ENCODE measurements at regions not wholly inside any gene's neighbourhood (a gene's known extent, or its start where the extent isn't known, plus 50 kb on each side); places are given as distances from the start of the nearest gene placed in this dataset.
"Not testable (repeated sequence)": the region's sequence is repeated elsewhere in the genome, so short reads cannot be mapped to it uniquely, and the experiment has no call there.

DNA sequence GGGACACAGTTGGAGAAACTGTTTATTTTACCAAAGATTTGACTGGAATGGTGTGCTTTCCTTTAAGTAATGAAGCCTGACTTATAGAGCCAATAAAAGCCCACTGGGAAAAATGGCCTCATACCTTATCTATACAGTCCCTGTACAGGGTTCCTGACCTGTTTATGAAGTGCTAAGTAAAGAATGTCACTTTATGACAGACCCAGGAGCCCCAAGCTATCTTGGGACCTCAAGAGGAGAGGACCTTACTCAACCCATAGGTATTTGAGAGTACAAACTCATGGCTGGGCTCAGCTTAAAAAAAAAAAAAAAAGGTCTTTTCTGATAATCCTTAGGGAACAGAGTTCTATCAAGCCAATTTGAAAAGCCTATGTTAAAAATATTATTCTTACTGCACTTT lies 1389.3 kb downstream of the RAPGEF2 start:
- DNase-seq (ENCODE audit: low spot score) = no peak

DNA sequence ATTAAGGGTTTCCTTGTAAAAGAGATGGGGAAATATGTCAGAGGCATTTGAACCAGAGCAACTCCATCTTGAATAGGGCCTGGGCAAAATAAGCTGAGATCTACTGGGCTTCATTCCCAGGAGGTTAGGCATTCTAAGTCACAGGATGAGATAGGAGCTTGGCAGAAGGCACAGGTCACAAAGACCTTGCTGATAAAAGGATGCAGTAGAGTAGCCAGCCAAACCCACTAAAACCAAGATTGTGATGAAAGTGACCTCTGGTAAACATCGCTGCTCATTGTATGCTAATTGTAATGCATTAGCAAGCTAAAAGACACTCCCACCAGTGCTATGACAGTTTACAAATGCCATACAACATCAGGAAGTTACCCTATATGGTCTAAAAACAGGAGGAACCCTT lies 1390.3 kb downstream of the RAPGEF2 start:
- DNase-seq (ENCODE audit: low spot score) = no peak

DNA sequence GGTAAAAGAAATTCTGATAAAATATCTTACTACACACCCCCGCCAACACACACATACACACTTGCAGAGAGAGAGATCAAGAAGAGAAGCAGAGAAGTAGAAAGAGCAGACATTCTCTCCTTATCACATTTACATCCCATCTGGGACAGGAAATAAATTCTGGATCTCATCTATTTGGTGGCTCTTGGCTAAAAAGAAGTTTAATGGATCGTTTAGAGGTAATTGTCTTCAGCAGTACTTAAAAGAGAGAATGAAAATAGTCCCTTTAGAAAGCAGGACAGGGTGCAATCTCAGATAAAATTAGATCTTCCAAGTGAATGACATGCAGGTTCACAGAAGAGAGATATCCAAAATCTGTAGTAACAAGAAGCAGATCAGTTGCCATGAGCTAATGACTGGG lies 1392.5 kb downstream of the RAPGEF2 start:
- DNase-seq (ENCODE audit: low spot score) = no peak

DNA sequence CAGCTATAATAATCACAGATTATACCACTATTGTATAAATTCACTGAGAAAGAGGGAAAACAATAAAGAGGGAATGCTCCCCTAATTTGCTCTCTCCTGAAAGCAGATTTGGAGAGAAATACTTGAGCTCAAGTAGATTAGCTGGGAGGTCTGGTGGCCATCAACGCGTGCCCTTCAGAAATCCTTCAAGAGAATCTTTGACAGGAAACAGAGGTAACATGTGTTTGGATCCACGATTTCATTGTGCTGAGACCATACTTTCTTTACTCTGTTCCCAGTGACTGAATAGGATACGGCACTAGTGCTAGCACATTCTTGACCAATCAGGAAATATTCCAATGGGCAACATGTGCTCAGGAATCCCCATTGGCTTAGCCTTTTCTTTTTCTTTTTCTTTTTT lies 1395.3 kb downstream of the RAPGEF2 start:
- no peak for DNase-seq (ENCODE audit: low spot score)

DNA sequence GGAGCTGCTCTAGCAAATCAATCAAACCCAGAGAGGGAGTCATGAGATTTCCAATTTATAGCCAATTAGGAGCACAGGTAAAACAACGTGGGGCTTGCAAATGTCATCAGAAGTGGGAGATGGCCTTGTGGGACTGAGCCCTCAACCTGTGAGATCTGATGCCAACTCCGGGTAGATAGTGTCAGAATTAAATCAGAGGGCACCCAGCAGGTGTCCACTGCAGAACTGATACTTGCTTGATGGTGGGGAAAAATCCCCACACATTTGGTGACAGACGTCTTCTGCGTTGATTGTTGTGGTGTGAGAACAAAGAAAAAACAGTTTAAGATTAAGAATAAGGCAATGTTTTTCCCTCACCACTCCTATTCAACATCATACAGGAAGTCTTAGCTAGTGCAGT lies 1402.8 kb downstream of the RAPGEF2 start:
- DNase-seq (ENCODE audit: low spot score) = no peak

DNA sequence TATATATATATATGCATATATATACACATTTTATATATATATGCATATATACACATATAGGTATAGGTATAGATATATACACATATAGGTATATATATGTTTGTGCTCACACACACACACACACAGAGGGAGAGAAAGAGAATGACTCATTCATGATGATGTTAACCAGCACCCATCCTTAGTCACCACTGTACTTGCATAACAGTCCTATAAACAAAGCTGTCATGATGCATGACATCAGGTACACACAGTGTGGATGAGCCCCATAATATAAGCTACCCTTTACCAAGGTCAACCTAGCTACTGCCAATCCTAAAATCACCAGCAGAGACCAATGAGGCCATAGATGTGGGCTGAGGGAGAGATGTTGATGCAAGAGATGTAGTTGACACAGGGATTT lies 1408.0 kb downstream of the RAPGEF2 start:
- no peak for DNase-seq (ENCODE audit: low spot score)

DNA sequence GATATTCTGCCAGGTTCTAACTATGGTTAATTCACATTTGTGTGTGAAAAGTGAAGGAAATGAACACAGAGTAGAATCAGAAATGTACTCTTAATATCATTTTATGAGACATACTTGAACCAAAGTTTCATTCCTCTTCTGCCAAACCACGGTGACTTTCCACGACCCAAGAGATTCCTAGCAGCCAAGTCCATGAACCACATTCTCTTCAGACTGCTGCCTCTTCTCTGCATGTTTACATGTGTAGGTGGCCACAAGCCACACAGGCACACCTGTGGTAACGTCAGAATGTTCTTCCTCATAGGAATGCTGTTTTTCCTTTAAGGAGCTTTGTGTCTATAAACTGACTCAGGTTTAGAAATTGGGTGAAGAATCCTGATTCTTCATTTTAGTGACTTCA lies 1411.2 kb downstream of the RAPGEF2 start:
- no peak for DNase-seq (ENCODE audit: low spot score)

DNA sequence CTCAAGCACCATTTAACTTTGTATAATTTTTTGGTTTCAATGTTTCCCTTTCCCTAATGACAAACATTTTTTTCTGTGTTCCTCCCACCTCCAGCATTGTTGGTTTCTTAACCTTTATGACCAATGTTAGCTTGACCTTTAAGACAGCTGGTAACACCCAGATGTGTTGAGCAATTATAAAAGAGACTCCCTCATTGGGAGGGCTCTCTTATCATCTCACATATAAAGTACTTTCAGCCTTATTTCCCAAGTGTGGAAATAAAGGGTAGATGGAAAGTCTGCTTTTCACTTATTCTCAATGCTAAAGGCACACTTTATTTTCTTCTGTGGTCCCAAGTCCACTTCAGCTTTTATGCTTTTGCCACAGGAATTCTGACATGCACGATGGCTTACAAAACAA lies 1420.4 kb downstream of the RAPGEF2 start:
- DNase-seq (ENCODE audit: low spot score) = no peak

DNA sequence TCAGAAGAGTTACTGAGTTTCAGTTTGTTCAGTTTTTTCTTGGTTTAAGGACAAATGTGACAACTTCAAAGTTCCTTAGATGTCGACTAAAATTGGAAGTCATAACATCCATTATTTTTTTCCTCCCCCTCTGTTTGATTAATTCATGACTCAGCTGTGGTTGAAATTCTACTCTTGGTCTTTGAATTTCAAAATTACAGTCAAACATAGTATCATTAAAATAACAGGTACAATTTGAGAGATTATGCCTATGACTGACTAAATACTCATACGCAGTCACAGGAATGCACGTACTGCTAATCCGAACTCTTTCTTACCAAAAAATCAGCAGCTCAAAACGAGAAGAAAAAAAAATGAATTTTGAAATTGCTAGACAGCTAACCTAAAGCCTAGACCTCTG lies 1434.8 kb downstream of the RAPGEF2 start:
- DNase-seq (ENCODE audit: low spot score) = no peak

DNA sequence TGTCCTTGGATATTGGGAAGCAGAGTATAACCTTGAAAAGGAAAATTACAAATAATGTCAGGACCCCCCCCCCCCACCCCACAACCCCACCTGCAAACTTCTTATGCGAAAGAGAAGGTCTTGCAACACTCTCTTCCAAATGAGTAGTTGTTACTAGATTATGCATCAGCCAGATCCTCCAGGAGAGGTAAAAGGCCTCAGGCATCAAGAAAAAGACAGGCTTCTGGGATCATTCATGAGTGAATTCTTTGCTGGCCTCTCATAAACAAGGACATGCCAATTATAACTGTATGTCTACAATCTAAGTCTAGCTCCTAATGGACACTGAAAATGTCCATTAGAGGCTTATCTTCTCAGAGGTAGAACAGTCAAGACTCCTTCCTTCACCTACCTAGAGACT lies 1443.3 kb downstream of the RAPGEF2 start:
- DNase-seq (ENCODE audit: low spot score) = no peak

DNA sequence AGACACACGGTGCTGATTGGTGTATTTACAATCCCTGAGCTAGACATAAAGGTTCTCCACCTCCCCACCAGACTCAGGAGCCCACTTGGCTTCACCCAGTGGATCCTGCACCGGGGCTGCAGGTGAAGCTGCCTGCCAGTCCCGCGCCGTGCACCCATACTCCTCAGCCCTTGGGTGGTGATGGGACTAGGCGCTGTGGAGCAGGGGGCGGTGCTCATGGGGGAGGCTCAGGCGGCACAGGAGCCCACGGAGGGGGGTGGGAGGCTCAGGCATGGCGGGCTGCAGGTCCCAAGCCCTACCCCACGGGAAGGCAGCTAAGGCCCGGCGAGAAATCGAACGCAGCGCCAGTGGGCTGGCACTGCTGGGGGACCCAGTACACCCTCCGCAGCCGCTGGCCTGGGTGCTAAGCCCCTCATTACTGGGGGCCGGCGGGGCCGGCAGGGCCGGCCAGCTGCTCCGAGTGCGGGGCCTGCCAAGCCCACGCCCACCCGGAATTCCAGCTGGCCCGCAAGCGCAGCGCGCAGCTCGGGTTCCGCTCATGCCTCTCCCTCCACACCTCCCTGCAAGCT lies 1447.2 kb downstream of the RAPGEF2 start:
- DNase-seq (ENCODE audit: low spot score) = not testable (repeated sequence)

DNA sequence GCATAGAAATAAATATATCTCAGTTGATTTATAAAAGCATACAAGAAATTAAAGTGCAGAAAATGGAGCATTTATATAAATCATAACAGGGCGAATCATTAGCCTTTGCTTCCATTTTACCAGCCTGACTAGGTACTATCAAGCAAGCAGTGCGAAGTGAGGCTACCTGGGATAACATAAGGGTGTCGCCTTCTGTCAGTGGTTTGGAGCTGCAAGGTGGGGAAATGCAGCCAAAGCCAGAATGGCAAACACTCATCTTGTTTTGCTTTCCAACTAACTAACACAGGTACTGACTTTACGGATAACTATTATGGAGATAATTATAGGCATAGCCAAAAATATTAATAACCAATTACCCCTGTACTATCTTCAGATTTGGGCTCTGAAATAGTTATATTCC lies 1459.8 kb downstream of the RAPGEF2 start:
- no peak for DNase-seq (ENCODE audit: low spot score)

DNA sequence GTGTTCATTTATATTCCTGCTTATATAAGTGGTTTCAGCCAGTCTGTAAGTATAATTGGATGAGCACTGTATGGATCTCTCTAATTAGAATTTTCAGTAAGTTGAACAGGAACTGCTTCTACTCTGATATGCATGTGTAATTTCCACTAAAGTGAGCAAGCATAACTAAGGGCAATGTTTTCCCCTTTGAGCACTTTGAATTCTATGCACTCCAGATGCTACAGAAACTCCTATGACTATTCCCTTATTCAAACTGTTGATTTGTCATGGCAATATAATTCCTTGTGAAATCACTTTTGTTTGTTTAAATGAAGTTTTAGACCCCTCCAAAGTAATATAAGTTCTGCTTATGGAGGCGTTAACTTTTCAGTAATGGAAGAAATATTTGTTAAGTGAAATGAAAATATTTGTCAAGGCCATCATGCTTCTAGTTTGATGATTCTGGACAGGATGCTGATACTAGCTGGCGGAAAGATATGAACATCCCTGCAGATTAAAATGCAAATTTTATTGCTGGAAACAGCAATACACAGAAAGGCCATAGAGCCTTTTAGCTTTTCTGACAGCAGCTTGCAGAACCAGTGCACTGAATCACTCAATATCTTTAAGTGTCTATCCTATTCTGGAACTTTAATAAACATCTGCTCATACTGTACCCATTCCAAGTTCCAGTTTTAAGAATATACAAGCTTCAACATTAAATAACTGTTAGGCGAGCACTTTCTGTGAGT lies 1460.8 kb downstream of the RAPGEF2 start:
- DNase-seq (ENCODE audit: low spot score) = no peak

DNA sequence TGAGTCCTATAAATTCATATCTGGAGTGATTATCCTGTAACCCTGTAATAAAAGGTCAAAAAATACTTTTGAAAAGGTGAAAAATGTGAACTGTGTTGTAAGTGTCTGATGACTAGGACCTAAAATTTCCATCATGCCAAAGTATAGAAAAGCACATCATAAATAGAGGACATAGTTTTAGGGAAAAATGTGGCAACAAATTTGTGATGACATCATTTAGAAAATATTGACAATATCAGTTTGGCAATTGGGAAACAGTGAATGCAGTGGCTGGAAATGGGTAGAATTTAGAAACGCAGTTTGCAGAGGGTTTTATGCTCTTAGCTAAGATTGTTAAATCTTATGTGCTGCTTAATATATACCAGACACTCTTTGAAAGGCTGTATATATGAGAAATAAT lies 1464.8 kb downstream of the RAPGEF2 start:
- no peak for DNase-seq (ENCODE audit: low spot score)

DNA sequence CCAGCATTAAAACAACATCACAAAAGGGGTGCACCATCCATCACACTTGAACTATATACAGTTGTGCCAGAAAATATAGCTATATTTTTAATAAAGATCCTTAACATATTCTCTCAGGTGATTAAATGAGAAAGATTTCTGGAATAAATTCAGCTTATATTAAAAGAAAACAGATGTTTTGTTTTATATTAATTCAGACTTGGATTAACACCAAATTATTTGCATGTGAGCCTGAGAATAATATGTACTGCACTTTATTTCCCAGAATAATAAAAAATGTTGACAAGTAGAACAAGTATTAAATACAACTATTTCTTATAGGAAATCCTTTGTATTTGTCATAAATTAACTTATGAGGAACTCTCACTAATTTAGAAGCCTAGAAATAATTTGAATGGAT lies 1467.4 kb downstream of the RAPGEF2 start:
- no peak for DNase-seq (ENCODE audit: low spot score)

DNA sequence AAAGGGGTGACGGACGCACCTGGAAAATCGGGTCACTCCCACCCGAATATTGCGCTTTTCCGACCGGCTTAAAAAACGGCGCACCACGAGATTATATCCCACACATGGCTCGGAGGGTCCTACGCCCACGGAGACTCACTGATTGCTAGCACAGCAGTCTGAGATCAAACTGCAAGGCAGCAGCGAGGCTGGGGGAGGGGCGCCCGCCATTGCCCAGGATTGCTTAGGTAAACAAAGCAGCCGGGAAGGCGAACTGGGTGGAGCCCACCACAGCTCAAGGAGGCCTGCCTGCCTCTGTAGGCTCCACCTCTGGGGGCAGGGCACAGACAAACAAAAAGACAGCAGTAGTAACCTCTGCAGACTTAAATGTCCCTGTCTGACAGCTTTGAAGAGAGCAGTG lies 1471.4 kb downstream of the RAPGEF2 start:
- DNase-seq (ENCODE audit: low spot score) = not testable (repeated sequence)

DNA sequence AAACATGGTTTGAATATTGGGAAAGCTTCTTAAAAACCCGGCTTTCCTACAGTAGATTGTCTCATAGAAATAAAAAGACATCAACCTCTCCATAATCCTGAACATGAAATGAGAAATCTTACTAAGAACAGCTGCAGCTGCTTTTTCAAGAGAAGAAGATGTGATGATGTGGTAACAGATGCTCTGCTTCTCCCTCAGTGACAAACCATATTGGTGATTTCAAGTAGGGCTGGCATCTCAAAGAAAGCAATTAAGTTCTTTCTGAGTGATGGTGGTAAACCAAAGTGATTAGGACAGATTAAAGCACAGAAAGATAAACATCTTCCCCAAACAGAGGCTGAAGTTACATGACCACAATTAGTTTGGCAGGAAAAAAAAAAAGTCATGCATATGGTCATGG lies 1477.7 kb downstream of the RAPGEF2 start:
- no peak for DNase-seq (ENCODE audit: low spot score)

DNA sequence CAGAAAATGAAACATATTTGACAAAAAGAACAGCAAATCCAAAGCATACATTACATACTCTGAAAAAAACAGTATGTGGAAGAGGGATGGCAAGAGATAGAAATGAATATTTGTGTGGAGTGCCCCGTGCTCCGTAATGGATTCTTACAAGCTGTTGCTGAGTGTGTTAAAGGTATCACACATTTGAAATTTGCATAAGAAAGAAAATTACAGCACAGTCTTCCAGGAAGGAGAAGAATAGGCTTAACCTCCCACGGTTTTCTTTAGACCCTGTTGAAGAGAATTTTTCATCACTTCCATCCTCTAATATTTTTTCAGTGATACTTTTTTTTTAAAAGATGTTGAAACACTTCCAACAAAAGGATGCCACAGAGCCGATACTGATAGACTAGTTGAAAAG lies 1489.4 kb downstream of the RAPGEF2 start:
- DNase-seq (ENCODE audit: low spot score) = no peak

DNA sequence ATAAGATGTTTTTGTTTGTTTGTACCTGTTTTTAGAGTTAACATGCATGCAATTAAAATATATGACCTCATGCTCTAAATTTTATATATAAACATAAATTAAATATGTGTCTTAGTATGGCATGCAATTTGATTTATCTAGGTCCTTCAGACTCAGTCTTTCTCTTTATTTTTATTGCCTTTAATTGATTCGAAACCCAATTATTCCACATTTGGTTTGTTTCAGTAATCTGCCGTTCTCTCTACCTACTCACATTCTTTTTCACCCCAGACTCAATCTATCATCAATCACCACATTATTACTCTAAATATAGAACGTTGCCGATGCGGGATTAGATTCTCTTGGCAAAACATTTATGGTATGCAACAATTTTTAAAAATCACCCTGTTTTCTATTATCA lies 1492.8 kb downstream of the RAPGEF2 start:
- DNase-seq (ENCODE audit: low spot score) = no peak

DNA sequence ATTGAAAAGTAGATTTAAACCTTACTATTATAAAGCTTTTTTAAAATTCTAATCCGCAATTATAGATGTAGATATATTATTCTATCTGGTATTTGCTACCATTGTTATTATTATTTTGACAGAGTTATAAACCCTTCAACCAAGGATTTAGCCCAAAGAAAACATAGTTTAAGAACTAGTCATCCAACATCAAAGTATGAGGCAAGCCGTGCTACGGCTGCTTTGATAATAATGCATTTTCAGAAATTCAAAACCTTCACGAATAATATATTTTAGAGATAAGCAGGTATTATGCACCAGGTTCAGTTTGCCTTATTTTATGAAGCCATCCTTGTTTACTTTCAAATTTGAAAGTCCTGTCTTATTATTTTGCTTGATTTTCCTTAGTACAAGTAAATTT lies 1501.7 kb downstream of the RAPGEF2 start:
- DNase-seq (ENCODE audit: low spot score) = no peak

DNA sequence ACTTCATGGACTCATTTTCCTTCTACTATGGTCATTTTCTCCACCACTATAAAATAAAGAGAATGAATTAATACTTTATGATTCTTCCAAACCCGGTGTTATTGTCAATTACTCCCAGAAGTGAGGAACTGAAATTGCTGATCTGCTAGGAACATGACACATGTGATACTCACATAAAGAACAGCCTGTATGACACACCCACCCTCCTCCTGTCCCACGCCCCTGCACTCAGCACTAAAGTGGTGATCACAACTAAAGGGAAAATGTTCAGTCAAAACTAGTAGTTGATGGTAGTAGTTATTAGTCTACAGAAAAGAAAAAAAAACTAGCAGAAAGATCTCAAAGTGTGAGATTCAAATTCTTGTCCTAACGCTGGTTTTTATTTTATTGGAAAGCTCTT lies 1508.3 kb downstream of the RAPGEF2 start:
- DNase-seq (ENCODE audit: low spot score) = no peak

DNA sequence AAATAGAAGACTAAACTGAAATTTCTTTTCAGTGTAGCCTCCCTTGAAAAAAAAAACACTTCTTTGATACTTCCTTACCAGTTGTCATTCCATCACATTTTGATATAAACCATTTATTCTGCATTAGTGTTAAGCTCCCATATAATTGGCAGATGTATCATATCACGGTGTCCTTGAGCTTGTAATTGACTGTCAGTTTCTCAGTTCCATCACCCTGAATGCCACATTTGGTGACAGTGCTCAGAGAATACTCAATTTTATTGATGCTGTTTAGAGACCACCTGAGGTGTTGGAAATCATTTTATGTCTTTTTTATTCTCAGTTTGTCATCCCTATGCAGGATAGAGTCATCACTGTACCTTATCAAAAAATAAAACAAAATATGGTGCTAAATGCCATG lies 1528.2 kb downstream of the RAPGEF2 start:
- no peak for DNase-seq (ENCODE audit: low spot score)

DNA sequence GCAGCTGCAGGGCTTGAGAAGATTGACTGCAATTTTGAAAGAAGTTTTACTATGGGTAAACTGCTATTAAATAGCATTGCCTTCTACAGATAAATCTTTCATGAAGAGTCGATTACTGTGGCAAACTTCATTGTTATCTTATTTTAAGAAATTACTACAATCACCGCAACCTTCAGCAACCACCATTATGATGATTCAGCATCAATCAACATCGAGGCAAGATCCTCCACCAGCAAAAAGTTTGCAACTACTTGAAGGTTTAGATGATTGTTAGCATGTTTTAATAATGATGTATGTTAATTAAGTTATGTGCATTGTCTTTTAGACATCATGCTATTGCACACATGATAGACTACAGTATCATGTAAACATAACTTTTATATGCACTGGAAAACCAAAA lies 1511.0 kb downstream of the FSTL5 start:
- DNase-seq (ENCODE audit: low spot score) = no peak

DNA sequence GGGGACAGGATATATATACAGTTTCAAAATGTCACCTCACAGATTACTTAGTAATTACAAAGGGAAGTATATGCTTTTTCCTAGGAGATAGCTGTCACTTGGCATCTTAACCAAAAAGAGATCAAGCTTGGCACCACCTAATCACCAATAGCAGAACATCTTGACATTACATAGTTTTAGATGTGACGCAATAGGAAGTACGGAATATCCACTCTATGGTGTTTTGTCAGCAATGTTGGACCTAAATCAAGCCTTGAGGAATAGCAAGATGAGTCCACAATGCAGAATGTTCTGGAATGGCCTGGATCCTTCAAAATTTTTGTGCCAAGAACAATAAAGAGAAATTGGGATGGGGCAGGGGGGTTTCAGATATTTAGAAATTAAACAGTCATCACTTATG lies 1488.2 kb downstream of the FSTL5 start:
- DNase-seq (ENCODE audit: low spot score) = no peak
